Left ventricle myocardium superior (tissue), 1 donor: ENCODE measurements at regions not wholly inside any gene's neighbourhood (a gene's known extent, or its start where the extent isn't known, plus 50 kb on each side); places are given as distances from the start of the nearest gene placed in this dataset.

ENCODE experiments used
- ATAC-seq: fragments of 200-7000 bp; cut with Tn5 transposase; one replicate; pipeline ENCODE4 v1.9.1; 2020; ENCODE audit warnings: mild to moderate bottlenecking, moderate library complexity
- DNase-seq: peaks from one replicate; pipeline ENCODE4 v3.0.0-alpha.2; 2020
- intact Hi-C: fragments of 100-400 bp; cut with micrococcal nuclease; formaldehyde crosslinking; loops from one replicate; pipeline ENCODE4 v1.11.0; 2022
- donor health status: DM: no; HTN: yes; CAD: no; lungs with severe emphysema.

DNA sequence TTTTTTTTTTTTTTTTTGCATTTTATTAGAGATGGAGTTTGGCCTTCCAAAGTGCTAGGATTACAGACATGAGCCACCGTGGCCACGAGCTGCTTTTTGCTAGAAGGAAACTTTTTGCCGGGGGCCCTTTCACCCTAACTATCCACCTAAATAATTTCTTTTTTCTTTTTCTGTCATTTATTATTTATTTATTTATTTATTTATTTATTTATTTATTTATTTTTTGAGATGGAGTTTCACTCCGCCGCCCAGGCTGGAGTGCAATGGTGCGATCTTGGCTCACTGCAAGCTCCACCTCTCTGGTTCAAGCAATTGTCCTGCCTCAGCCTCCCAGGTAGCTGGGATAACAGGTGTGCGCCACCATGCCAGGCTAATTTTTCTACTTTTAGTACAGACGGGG is 303.9 kb downstream of the ASMT start:
- ATAC-seq (no peak), DNase-seq (no peak)
- intact Hi-C loops = no loop called here

- no peak for DNase-seq
- intact Hi-C loops = no loop called here
- ATAC-seq = no peak
Measured at GRCh38 chrX:1925053-1925481, 310.2 kb downstream of the ASMT start.

- no peak for ATAC-seq
- no peak for DNase-seq
- intact Hi-C loops = no loop called here
Measured at GRCh38 chrX:1928805-1929204, 313.9 kb downstream of the ASMT start.

- ATAC-seq (peak; percentile 81), DNase-seq (no peak)
- intact Hi-C loops = no loop called here
Measured at GRCh38 chrX:1932231-1932630, 317.4 kb downstream of the ASMT start.

GRCh38 chrX:1933964-1934363 is 319.1 kb downstream of the ASMT start:
- no peak for DNase-seq
- intact Hi-C loops = no loop called here
- no peak for ATAC-seq

- intact Hi-C loops = no loop called here
- ATAC-seq = no peak
- no peak for DNase-seq
Measured at GRCh38 chrX:1935805-1936204, 320.9 kb downstream of the ASMT start.

GRCh38 chrX:1938190-1938589 is 323.3 kb downstream of the ASMT start:
- DNase-seq = no peak
- no peak for ATAC-seq
- intact Hi-C loops = no loop called here

DNA sequence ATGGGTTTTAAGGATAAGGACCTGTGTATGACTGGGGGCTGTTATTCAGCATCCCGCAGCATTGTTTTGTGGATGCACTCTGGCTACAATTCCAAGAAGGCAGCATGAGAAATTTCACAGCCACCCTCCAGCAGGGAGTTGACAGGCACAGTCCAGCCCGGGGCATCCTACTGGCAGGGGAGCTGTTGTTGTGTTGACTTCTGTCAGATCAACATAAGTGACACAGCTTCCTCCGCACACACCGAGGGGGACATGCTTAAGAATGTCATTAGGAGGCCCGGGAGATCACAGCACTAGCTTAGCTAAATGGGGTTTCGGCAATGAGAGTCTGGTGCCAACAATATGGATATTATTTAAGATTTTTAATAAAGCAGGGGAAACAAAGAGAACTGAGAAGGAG is 326.5 kb downstream of the ASMT start:
- intact Hi-C loops = no loop called here
- ATAC-seq = no peak
- DNase-seq = no peak

DNA sequence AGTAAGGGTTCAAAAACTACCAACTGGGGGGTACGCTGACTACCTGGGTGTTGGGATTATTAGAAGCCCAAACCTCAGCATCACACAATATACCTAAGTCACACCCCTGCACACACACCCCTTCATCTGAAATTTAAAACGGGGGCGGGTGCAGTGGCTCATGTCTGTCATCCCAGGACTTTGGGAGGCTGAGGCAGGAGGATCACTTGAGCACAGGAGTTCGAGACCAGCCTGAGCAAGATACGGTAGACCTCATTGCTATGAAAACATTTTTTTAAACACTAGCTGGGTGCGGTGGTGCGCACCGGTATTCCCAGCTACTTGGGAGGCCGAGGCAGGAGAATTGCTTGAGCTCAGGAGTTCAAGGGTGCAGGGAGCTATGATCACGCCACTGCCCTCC is 331.0 kb downstream of the ASMT start:
- ATAC-seq = no peak

DNA sequence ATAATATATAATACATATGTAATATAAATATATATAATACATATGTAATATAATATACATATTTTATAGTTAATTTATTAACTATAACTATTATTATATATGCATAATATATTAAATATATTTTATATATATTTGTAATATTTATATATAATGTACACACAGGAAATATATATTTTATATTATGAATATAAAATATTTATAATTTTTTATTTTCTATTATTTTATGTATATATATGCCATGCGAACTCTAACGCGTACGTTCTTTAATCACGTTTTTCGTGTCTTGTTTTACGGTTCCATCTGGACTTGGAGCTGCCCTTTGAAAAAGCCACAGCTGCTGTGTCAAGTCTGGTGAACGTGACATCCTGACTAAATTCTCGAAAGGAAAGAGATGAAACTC is 332.1 kb downstream of the ASMT start:
- intact Hi-C loops = no loop called here
- no peak for DNase-seq
- no peak for ATAC-seq

More for the DNA sequence above, 331.0 kb downstream of the ASMT start:
- DNase-seq = no peak
- intact Hi-C loops = no loop called here
